Fibroblast of pulmonary artery (primary cell): ENCODE measurements at regions not wholly inside any gene's neighbourhood (a gene's known extent, or its start where the extent isn't known, plus 50 kb on each side); places are given as distances from the start of the nearest gene placed in this dataset.

Source experiments
- DNase-seq: peaks from one replicate; pipeline ENCODE4 v3.0.0-alpha.2; 2010; ENCODE audit warnings: low read depth
- H3K4me3 ChIP-seq: replicated peaks from 2 replicates; pipeline ENCODE4 v1.5.1; 2011; ENCODE audit warnings: low read depth, mild to moderate bottlenecking, control low read depth, low read length, moderate library complexity
- TF ChIP-seq, protein P1 (sequence below): IDR thresholded peaks from 2 replicates; pipeline ENCODE4 v1.5.1; 2011; ENCODE audit warnings: mild to moderate bottlenecking, control low read depth, low read length, inconsistent platforms; ENCODE audit errors: missing control alignments

DNA sequence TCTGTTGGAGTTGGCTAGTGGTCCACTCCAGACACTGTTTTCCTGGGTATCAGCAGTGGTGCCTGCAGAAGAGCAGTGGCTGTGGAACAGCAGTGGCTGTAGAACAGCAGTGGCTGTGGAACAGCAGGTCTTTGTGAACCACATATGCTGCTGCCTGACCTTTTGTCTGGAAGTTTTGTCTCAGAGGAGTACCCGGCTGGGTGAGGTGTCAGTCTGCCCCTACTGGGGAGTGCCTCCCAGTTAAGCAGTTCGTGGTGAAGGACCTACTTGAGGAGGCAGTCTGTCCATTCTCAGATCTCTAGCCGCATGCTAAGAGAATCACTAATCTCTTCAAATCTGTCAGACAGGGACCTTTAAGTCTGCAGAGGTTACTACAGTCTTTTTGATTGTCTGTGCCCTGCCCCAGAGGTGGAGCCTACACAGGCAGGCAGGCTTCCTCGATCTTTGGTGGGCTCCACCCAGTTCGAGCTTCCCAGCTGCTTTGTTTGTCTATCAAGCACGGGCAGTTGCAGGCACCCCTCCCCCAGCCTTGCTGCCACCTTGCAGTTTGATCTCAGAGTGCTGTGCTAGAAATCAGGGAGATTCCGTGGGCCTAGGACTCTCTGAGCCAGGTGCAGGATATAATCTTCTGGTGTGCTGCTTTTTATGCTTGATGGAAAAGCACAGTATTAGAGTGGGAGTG is 89.1 kb upstream of the TRIM48 start:
- TF ChIP-seq, protein P1, sequence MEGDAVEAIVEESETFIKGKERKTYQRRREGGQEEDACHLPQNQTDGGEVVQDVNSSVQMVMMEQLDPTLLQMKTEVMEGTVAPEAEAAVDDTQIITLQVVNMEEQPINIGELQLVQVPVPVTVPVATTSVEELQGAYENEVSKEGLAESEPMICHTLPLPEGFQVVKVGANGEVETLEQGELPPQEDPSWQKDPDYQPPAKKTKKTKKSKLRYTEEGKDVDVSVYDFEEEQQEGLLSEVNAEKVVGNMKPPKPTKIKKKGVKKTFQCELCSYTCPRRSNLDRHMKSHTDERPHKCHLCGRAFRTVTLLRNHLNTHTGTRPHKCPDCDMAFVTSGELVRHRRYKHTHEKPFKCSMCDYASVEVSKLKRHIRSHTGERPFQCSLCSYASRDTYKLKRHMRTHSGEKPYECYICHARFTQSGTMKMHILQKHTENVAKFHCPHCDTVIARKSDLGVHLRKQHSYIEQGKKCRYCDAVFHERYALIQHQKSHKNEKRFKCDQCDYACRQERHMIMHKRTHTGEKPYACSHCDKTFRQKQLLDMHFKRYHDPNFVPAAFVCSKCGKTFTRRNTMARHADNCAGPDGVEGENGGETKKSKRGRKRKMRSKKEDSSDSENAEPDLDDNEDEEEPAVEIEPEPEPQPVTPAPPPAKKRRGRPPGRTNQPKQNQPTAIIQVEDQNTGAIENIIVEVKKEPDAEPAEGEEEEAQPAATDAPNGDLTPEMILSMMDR, result no peak
- peak; percentile 1 for DNase-seq
- H3K4me3 ChIP-seq, result no peak overlapping the region
